ENCODE measurements at regions not wholly inside any gene's neighbourhood (a gene's known extent, or its start where the extent isn't known, plus 50 kb on each side); places are given as distances from the start of the nearest gene placed in this dataset.

- TF ChIP-seq GABPA (IDR thresholded peaks at IDR 0.05; ENCODE audit: low read depth) = no peak
Observed at GRCh38 chr3:74415731-74416130, 198.7 kb downstream of the CNTN3 start (continued).

GRCh38 chr3:74413547-74414241 lies 200.8 kb downstream of the CNTN3 start:
- SMC1A ChIA-PET (ENCODE audit: uncharacterized antibody, unreplicated experiment) = no interaction called here
- TF ChIP-seq ZNF274 (IDR thresholded peaks at IDR 0.05; ENCODE audit: insufficient read depth, insufficient read length) (no peak), BACH1 (IDR thresholded peaks at IDR 0.05; ENCODE audit: borderline replicate concordance) (no peak), E2F8 (IDR thresholded peaks at IDR 0.05; ENCODE audit: low read depth, partially characterized antibody) (no peak), ZNF687 (IDR thresholded peaks at IDR 0.05) (no peak), ZNF622 (IDR thresholded peaks at IDR 0.05) (no peak), IRF3 (IDR thresholded peaks at IDR 0.05) (no peak), CEBPZ (IDR thresholded peaks at IDR 0.05; ENCODE audit: low read depth, low read length) (no peak), MEF2B (IDR thresholded peaks at IDR 0.05; ENCODE audit: partially characterized antibody, poor library complexity, severe bottlenecking) (no peak)
- H3K27ac ChIP-seq (ENCODE audit: control insufficient read depth, insufficient read depth) = no peak overlapping the region
- H3K79me2 ChIP-seq (ENCODE audit: control insufficient read depth, insufficient read depth, low read length) = no peaks in the 10 kb centered on the region
- POLR2A ChIA-PET = no interaction called here
- no peaks in the 10 kb centered on the region for H3K27me3 ChIP-seq (replicated peaks in 1 of 2; ENCODE audit: control insufficient read depth in 2 of 2, insufficient read depth in 2 of 2, low read length in 1 of 2)
- no peaks in the 10 kb centered on the region for H3K9me3 ChIP-seq (replicated peaks; ENCODE audit: control insufficient read depth, insufficient read depth, low read length)
- no TSS peak for BruUV-seq (replicated peaks)
- no peaks in the 10 kb centered on the region for H3K4me1 ChIP-seq (ENCODE audit: control insufficient read depth, insufficient read depth, low read length)
- no peaks in the 10 kb centered on the region for H3K36me3 ChIP-seq (ENCODE audit: control insufficient read depth in 2 of 2, insufficient read depth in 2 of 2, low read length in 1 of 2)
- no peaks in the 10 kb centered on the region for H4K20me1 ChIP-seq (ENCODE audit: control insufficient read depth, insufficient read depth)
- in situ Hi-C loops (cut with MboI) (no loop called here), intact Hi-C loops (cut with micrococcal nuclease; ENCODE audit: unreplicated experiment) (no loop called here)
- FAIRE-seq (no peak), ATAC-seq (no peak), DNase-seq (ENCODE audit: low read depth, low spot score) (no peak)
- CTCF ChIA-PET = no interaction called here
- H3K4me2 ChIP-seq (ENCODE audit: control insufficient read depth, insufficient read depth) = no peak overlapping the region
- no peak overlapping the region for H3K4me3 ChIP-seq
- 7% methylated on average over 3 of the region's 3 CpGs for WGBS (ENCODE audit: insufficient coverage, insufficient replicate concordance, low lambda C conversion rate, missing lambda C conversion rate)
- no peak overlapping the region for H2AFZ ChIP-seq (ENCODE audit: control insufficient read depth, low read depth, low read length)
- H3K9ac ChIP-seq (ENCODE audit: control insufficient read depth, insufficient read depth, low read length) = no peak overlapping the region
- RAD21 ChIA-PET (ENCODE audit: unreplicated experiment) = no interaction called here

Measured in GM12878 (cell line).